HUES64 (cell line): ENCODE measurements at regions not wholly inside any gene's neighbourhood (a gene's known extent, or its start where the extent isn't known, plus 50 kb on each side); places are given as distances from the start of the nearest gene placed in this dataset.
A peak's percentile ranks its signal among the peaks of the same experiment; 100 is the strongest.

Experiments used
- H3K27ac ChIP-seq: 2 replicates; pipeline ENCODE4 v1.7.0; 2013; ENCODE audit warnings: low read depth, low read length, inconsistent platforms
- H3K27me3 ChIP-seq: 2 replicates; pipeline ENCODE4 v1.6.1; 2013; ENCODE audit warnings: mild to moderate bottlenecking, low read length; ENCODE audit not compliant: insufficient read depth
- H3K36me3 ChIP-seq: 2 replicates; pipeline ENCODE4 v1.6.1; 2013; ENCODE audit warnings: mild to moderate bottlenecking, low read length; ENCODE audit not compliant: insufficient read depth
- H3K4me1 ChIP-seq: 2 replicates; pipeline ENCODE4 v1.6.1; 2013; ENCODE audit warnings: mild to moderate bottlenecking, low read length, moderate library complexity; ENCODE audit not compliant: insufficient read depth
- H3K4me3 ChIP-seq: 2 replicates; pipeline ENCODE4 v1.5.1; 2013; ENCODE audit warnings: mild to moderate bottlenecking, low read length, moderate library complexity
- H3K9ac ChIP-seq: 2 replicates; pipeline ENCODE4 v1.6.1; 2013; ENCODE audit warnings: mild to moderate bottlenecking, low read depth, low read length
- H3K9me3 ChIP-seq: 2 replicates; pipeline ENCODE4 v1.6.1; 2013; ENCODE audit warnings: low read depth, low read length; ENCODE audit not compliant: insufficient read depth
- WGBS: fragments of 150-250, 120-280 bp; methylation state at CpG from one replicate; pipeline ENCODE4 v1.1.7; 2013; ENCODE audit warnings: missing lambda C conversion rate; 5-methylcytosine and 5-hydroxymethylcytosine counted together

- Histone ChIP-seq H3K27me3 (no peaks in the 10 kb centered on the region), H3K27ac (no peak overlapping the region), H3K4me1 (peaks cover 10% of the 10 kb centered on the region), H3K9ac (no peak overlapping the region), H3K36me3 (no peaks in the 10 kb centered on the region), H3K9me3 (no peaks in the 10 kb centered on the region), H3K4me3 (no peak overlapping the region)
Measured at GRCh38 chr13:80144493-80144892, 196.4 kb downstream of the SPRY2 start.

DNA sequence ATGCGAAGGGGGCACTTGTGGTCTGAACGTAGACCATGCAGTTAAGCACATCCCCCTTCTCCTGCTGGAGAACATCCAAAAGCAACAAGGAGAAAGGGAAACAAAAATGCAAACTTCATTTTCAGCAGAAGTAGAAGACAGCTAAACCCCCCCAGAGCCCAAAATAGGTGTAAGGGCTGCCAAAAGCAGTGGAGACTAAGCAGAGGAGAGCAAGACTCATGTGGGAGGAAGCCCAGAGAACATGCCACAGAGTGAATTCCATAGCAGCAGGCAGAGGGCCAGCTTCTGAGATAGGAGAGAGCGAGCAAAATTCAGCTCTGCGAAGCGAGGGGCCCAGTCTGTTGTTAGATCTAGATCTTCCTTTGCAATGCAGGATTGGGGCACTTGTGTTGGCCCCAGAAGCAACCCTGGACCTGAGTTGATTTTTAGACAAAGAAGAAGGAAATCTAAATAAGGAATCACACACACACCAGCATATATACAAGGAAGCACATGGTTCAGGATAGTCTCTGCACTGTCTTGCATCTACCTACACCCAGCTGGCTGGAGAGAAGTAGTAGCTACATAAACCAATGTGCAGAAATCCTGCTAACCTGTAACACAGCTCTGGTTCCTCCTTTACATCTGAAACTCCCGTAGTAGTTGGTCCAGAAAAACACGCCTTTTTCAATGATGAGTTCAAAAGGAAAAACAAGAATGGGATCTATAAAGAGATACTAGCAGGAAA lies 199.6 kb downstream of the SPRY2 start:
- Histone ChIP-seq H3K9ac (no peak overlapping the region), H3K27ac (no peak overlapping the region), H3K9me3 (no peaks in the 10 kb centered on the region), H3K36me3 (no peaks in the 10 kb centered on the region), H3K27me3 (no peaks in the 10 kb centered on the region), H3K4me1 (peaks cover 10% of the 10 kb centered on the region), H3K4me3 (no peak overlapping the region)
- 85% methylated on average over 7 of the region's 7 CpGs for WGBS

GRCh38 chr13:80140685-80141084 lies 200.2 kb downstream of the SPRY2 start:
- Histone ChIP-seq H3K36me3 (no peaks in the 10 kb centered on the region), H3K4me1 (peaks cover 10% of the 10 kb centered on the region), H3K9me3 (no peaks in the 10 kb centered on the region), H3K9ac (no peak overlapping the region), H3K27ac (no peak overlapping the region), H3K27me3 (no peaks in the 10 kb centered on the region), H3K4me3 (no peak overlapping the region)
- 81% methylated on average over 4 of the region's 4 CpGs for WGBS

GRCh38 chr13:80139196-80139595 lies 201.7 kb downstream of the SPRY2 start:
- no peak overlapping the region for H3K4me3 ChIP-seq
- WGBS = 92% methylated on average over 2 of the region's 2 CpGs
- H3K36me3 ChIP-seq = no peaks in the 10 kb centered on the region

DNA sequence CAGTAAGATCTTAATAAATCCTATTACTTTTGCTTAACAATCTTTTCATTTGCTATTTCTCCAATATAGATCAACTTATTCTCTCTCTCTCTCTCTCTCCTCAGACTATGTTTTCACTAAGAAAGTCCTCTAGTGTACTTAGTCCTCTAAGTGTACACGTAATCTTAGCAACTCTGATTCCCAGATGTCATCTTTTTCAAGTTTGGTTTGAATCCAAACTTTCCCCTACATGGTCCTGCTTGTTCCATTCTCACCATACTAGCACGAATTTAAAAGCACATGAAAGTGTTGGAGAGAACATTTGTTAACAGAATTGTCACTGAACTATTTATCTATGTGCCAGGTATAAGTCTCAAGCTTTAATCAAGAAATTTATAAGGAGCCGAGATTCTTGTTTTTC lies 202.9 kb downstream of the SPRY2 start:
- no peaks in the 10 kb centered on the region for H3K27me3 ChIP-seq
- 99% methylated on average over 2 of the region's 3 CpGs for whole genome bisulfite sequencing
- no peaks in the 10 kb centered on the region for H3K9me3 ChIP-seq
- H3K36me3 ChIP-seq = no peaks in the 10 kb centered on the region
- no peak overlapping the region for H3K27ac ChIP-seq
- H3K9ac ChIP-seq = no peak overlapping the region
- H3K4me1 ChIP-seq = peaks cover 29% of the 10 kb centered on the region
- no peak overlapping the region for H3K4me3 ChIP-seq

More at GRCh38 chr13:80139196-80139595, 201.7 kb downstream of the SPRY2 start:
- H3K27ac ChIP-seq = no peak overlapping the region
- no peak overlapping the region for H3K9ac ChIP-seq
- no peaks in the 10 kb centered on the region for H3K9me3 ChIP-seq
- H3K27me3 ChIP-seq = no peaks in the 10 kb centered on the region
- peaks cover 17% of the 10 kb centered on the region for H3K4me1 ChIP-seq

- Histone ChIP-seq H3K27ac (no peak overlapping the region), H3K4me1 (peaks cover 44% of the 10 kb centered on the region), H3K4me3 (no peak overlapping the region; the same call in 1 of the 2 replicates), H3K9ac (no peak overlapping the region), H3K36me3 (no peaks in the 10 kb centered on the region), H3K27me3 (no peaks in the 10 kb centered on the region), H3K9me3 (no peaks in the 10 kb centered on the region)
- 37% methylated on average over 1 of the region's 2 CpGs for WGBS
Measured at GRCh38 chr13:80134346-80134745, 206.6 kb downstream of the SPRY2 start.

- 47% methylated on average over 6 of the region's 6 CpGs for WGBS
- peak overlapping the region; percentile 52 for H3K27ac ChIP-seq
- H3K4me1 ChIP-seq = peaks cover 44% of the 10 kb centered on the region
- no peaks in the 10 kb centered on the region for H3K36me3 ChIP-seq
- no peaks in the 10 kb centered on the region for H3K27me3 ChIP-seq
- H3K4me3 ChIP-seq = no peak overlapping the region; the same call in 1 of the 2 replicates
- H3K9ac ChIP-seq = no peak overlapping the region
- H3K9me3 ChIP-seq = no peaks in the 10 kb centered on the region
Measured at GRCh38 chr13:80133631-80134261, 207.2 kb downstream of the SPRY2 start.

DNA sequence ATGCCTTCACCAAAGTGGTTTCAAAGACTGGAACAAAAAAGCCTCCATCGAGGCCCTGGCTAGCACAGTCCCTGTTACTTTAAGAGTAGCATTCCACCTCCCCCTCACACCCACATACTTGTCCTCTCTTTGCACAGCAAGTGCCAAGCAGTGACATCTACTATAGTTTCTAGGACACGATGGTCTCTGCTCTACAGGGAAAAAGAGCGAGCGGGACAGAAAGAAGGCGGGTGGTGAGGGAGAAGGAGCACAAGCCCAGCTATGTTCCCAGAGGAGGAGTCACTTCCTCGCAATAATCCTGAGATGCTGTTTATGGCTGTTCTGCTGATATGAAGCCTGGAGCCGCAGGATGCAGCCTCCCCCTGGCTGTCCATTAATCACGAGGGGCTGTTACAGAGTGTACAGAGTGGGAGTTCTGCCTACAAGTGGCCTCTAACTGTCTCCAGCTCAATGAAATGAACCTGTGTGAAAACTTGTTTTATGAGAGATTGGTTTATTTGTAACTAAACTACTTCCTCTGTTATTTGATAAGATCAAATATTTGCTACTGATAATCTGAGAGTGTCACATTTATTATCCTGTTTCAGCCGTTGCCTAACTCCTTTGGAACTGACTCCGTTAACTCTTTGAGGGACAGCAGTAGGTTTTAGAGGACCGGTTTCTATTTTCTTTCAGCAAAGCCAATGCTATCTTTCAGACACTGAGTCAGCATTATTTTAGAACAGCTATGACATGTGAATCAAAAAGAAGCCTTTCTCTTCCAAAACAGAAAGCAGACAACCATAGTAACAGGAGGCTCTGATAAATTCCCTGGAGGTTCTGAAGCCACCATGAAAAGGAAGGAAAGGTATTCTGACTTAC lies 208.0 kb downstream of the SPRY2 start:
- H3K27ac ChIP-seq = peak overlapping the region; percentile 52
- H3K27me3 ChIP-seq = no peaks in the 10 kb centered on the region
- peaks cover 48% of the 10 kb centered on the region for H3K4me1 ChIP-seq
- H3K36me3 ChIP-seq = no peaks in the 10 kb centered on the region
- H3K9ac ChIP-seq = no peak overlapping the region
- H3K4me3 ChIP-seq = peak overlapping the region; percentile 9; the same call in 1 of the 2 replicates
- WGBS = 40% methylated on average over 11 of the region's 11 CpGs
- no peaks in the 10 kb centered on the region for H3K9me3 ChIP-seq

GRCh38 chr13:80131204-80131603 lies 209.7 kb downstream of the SPRY2 start:
- Histone ChIP-seq H3K4me3 (peak overlapping the region; percentile 22; the same call in 1 of the 2 replicates), H3K4me1 (peaks cover 60% of the 10 kb centered on the region)
- 18% methylated on average over 4 of the region's 4 CpGs for WGBS

GRCh38 chr13:80126389-80127068 lies 214.4 kb downstream of the SPRY2 start:
- 80% methylated on average over 1 of the region's 1 CpG for WGBS
- no peaks in the 10 kb centered on the region for H3K9me3 ChIP-seq

More at GRCh38 chr13:80131204-80131603, 209.7 kb downstream of the SPRY2 start:
- H3K36me3 ChIP-seq = no peaks in the 10 kb centered on the region
- no peaks in the 10 kb centered on the region for H3K9me3 ChIP-seq
- no peak overlapping the region for H3K9ac ChIP-seq
- H3K27ac ChIP-seq = no peak overlapping the region
- no peaks in the 10 kb centered on the region for H3K27me3 ChIP-seq

More at GRCh38 chr13:80126389-80127068, 214.4 kb downstream of the SPRY2 start:
- H3K27ac ChIP-seq = no peak overlapping the region
- H3K9ac ChIP-seq = no peak overlapping the region
- H3K4me1 ChIP-seq = peaks cover 39% of the 10 kb centered on the region
- no peaks in the 10 kb centered on the region for H3K27me3 ChIP-seq
- no peak overlapping the region for H3K4me3 ChIP-seq
- no peaks in the 10 kb centered on the region for H3K36me3 ChIP-seq
